Peyer's patch (tissue), 4 donors: ENCODE measurements at regions not wholly inside any gene's neighbourhood (a gene's known extent, or its start where the extent isn't known, plus 50 kb on each side); places are given as distances from the start of the nearest gene placed in this dataset.

Experiments
- CTCF ChIP-seq, 6 experiments: fragments of 450-650 bp in 4 of 6; fragments of 200-600 bp in 2 of 6; sonication (generic) in 1 of 6; IDR thresholded peaks; one replicate each; pipeline ENCODE4 v1.5.1; 2017 to 2019; ENCODE audit warnings: antibody characterized with exemption in 6 of 6, mild to moderate bottlenecking in 3 of 6, moderate library complexity in 1 of 6
- POLR2A ChIP-seq, 2 donors: fragments of 450-650 bp; IDR thresholded peaks; one replicate each; pipeline ENCODE4 v1.5.1; 2017; ENCODE audit warnings: antibody characterized with exemption in 2 of 2, mild to moderate bottlenecking in 2 of 2, moderate library complexity in 2 of 2

- no peak for TF ChIP-seq POLR2A (IDR thresholded peaks at IDR 0.05)
- TF ChIP-seq CTCF (IDR thresholded peaks at IDR 0.05) = no peak
Measured at GRCh38 chr3:137097852-137098251, 140.1 kb downstream of the IL20RB start.
